UCSD-AML1 (cell line): ENCODE measurements at regions not wholly inside any gene's neighbourhood (a gene's known extent, or its start where the extent isn't known, plus 50 kb on each side); places are given as distances from the start of the nearest gene placed in this dataset.

Source experiments
- DNase-seq: peaks from one replicate; lab custom pipeline; 2025; ENCODE audit not compliant: unreplicated experiment; lab: John Stamatoyannopoulos, UW

GRCh38 chr17:34776456-34777443, 184.5 kb downstream of the CCT6B start:
- DNase-seq = no peak

GRCh38 chr17:34773036-34773435, 188.2 kb downstream of the CCT6B start:
- no peak for DNase-seq

- DNase-seq = no peak
Observed at GRCh38 chr17:34771891-34772290, 189.4 kb downstream of the CCT6B start.

GRCh38 chr17:34770586-34770985, 190.7 kb downstream of the CCT6B start:
- no peak for DNase-seq

GRCh38 chr17:34769899-34770298, 190.5 kb downstream of the TMEM132E start:
- DNase-seq = no peak

GRCh38 chr17:34769049-34769448, 189.7 kb downstream of the TMEM132E start:
- DNase-seq = no peak

GRCh38 chr17:34765291-34765690, 185.9 kb downstream of the TMEM132E start:
- DNase-seq = no peak

- no peak for DNase-seq
Observed at GRCh38 chr17:34764716-34765115, 185.3 kb downstream of the TMEM132E start.

- no peak for DNase-seq
Observed at GRCh38 chr17:34763728-34764665, 184.6 kb downstream of the TMEM132E start.

- no peak for DNase-seq
Observed at GRCh38 chr17:34762078-34762477, 182.7 kb downstream of the TMEM132E start.

GRCh38 chr17:34761646-34762045, 182.3 kb downstream of the TMEM132E start:
- no peak for DNase-seq

- DNase-seq = no peak
Observed at GRCh38 chr17:34760931-34761495, 181.6 kb downstream of the TMEM132E start.

- DNase-seq = no peak
Observed at GRCh38 chr17:34758718-34759117, 179.3 kb downstream of the TMEM132E start.

GRCh38 chr17:34758316-34758715, 178.9 kb downstream of the TMEM132E start:
- DNase-seq = no peak

GRCh38 chr17:34757611-34758010, 178.2 kb downstream of the TMEM132E start:
- DNase-seq = no peak

GRCh38 chr17:34757106-34757505, 177.7 kb downstream of the TMEM132E start:
- no peak for DNase-seq

- no peak for DNase-seq
Observed at GRCh38 chr17:34756637-34757021, 177.2 kb downstream of the TMEM132E start.

GRCh38 chr17:34755981-34756636, 176.7 kb downstream of the TMEM132E start:
- no peak for DNase-seq

- no peak for DNase-seq
Observed at GRCh38 chr17:34755371-34755770, 176.0 kb downstream of the TMEM132E start.

- DNase-seq = no peak
Observed at GRCh38 chr17:34750004-34750403, 170.6 kb downstream of the TMEM132E start.

- no peak for DNase-seq
Observed at GRCh38 chr17:34741967-34742366, 162.6 kb downstream of the TMEM132E start.
